Thymus (tissue), 11 donors: ENCODE measurements at regions not wholly inside any gene's neighbourhood (a gene's known extent, or its start where the extent isn't known, plus 50 kb on each side); places are given as distances from the start of the nearest gene placed in this dataset.

Experiments
- DNase-seq, 9 donors: peaks; one replicate each; pipeline ENCODE4 v3.0.0-alpha.2; 2013; ENCODE audit warnings: low spot score in 9 of 9, low read depth in 6 of 9, missing footprints in 1 of 9
- H3K27ac ChIP-seq, 2 donors: one replicate each; pipeline ENCODE4 v1.5.1; 2013; ENCODE audit warnings: control low read depth in 1 of 2, low read depth in 1 of 2, low read length in 1 of 2, mild to moderate bottlenecking in 1 of 2, moderate library complexity in 1 of 2
- H3K27me3 ChIP-seq, 2 donors: one replicate each; pipeline ENCODE4 v1.5.1; 2013; ENCODE audit warnings: low read length in 1 of 2; ENCODE audit not compliant: control insufficient read depth in 2 of 2, insufficient read depth in 1 of 2
- H3K36me3 ChIP-seq, 2 donors: one replicate each; pipeline ENCODE4 v1.5.1; 2013; ENCODE audit warnings: low read length in 1 of 2, mild to moderate bottlenecking in 1 of 2, moderate library complexity in 1 of 2; ENCODE audit not compliant: control insufficient read depth in 2 of 2, insufficient read depth in 2 of 2
- H3K4me1 ChIP-seq, 2 donors: one replicate each; pipeline ENCODE4 v1.5.1; 2013; ENCODE audit warnings: low read length in 2 of 2; ENCODE audit not compliant: control insufficient read depth in 2 of 2, insufficient read depth in 2 of 2
- H3K4me3 ChIP-seq, 2 donors: one replicate each; pipeline ENCODE4 v1.5.1; 2013; ENCODE audit warnings: low read length in 2 of 2, control low read depth in 1 of 2, mild to moderate bottlenecking in 1 of 2
- H3K9me3 ChIP-seq, 2 donors: one replicate each; pipeline ENCODE4 v1.5.1; 2013; ENCODE audit warnings: low read length in 1 of 2, mild to moderate bottlenecking in 1 of 2; ENCODE audit not compliant: control insufficient read depth in 2 of 2, insufficient read depth in 1 of 2
- WGBS: extraction: QIAGEN DNeasy Blood & Tissue Kit; methylation state at CpG from one replicate; pipeline ENCODE4 v1.1.7; 2013; 5-methylcytosine and 5-hydroxymethylcytosine counted together
- donor health status: healthy.

DNA sequence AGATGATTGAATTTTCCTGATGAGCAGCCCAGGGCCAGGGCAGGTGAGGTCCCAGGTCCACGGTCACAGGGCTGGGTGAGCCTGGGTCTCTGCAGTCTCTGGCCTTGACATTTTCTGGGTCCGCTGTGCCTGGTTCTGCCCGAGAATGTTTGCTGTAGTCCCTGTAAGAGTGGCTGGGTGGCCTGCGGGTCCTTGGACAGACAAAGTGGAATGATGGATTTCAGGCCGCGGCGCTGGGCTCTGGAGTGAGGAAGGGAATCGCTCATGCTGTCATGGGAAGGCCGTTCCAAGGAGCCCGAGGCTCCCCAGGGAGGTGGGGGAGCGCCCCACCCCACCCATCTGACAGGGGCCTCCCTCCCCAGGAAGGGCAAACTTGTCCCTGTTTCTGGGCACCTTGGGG, 153.5 kb upstream of the CIBAR2 start:
- peaks cover 13 to 26% of the 10 kb centered on the region in 2 donors for H3K4me1 ChIP-seq

DNA sequence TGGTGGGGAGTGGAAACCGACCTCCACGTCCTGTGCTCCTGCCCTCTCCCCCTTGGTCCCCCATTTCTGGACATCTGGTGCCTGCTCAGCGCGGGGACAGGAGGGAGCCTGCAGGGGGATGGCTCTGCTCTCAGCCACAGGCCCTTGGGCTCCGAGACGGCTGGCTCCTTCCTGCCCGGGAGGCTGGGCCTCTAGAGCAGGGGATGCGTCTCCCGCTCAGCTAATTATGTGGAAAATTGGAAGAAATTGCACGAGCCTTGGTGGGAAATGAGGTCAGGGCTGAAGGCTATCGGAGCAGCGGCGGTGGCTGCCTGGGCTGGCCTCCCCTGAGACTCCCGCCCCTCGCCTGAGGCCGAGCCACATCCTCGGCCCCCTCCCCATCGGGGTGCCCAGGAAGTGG, 154.6 kb upstream of the CIBAR2 start:
- H3K4me3 ChIP-seq: no peak overlapping the region
- DNase-seq: no peak

More for the DNA sequence above, 153.5 kb upstream of the CIBAR2 start:
- WGBS: 97% methylated on average over 11 of the region's 11 CpGs
- Histone ChIP-seq H3K27ac (no peak overlapping the region), H3K4me3 (no peak overlapping the region), H3K9me3 (peaks cover 0 to 10% of the 10 kb centered on the region in 2 donors), H3K36me3 (no peaks in the 10 kb centered on the region), H3K27me3 (peaks cover 0 to 17% of the 10 kb centered on the region in 2 donors)
- no peak for DNase-seq

DNA sequence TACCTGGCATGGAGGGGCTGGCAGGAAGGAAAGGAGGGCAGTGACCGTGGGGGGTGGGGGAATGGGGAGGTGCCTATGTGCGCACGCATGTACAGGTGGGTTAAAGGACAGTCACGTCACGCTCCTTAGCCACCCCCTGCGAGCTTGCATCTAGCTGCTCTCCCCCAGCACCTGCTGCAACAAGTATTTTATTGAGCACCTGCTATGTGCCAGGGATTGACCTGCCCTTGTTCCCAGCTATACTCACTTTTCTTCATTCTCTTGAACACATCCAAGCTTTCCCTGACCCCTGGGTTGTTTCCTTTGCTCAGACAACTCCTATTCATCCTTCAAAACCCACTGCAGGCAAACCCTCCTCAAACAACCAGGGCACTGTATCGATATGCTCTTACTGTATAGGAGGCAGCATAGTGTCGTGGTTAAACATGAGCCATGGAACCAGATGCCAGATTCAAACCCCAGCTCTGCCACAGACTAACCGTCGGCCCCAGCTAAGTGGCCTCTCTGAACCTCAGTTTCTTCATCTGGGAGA, 155.2 kb upstream of the CIBAR2 start:
- H3K9me3 ChIP-seq: peaks cover 0 to 10% of the 10 kb centered on the region in 2 donors
- H3K27me3 ChIP-seq: peaks cover 0 to 9% of the 10 kb centered on the region in 2 donors
- 96% methylated on average over 10 of the region's 10 CpGs for WGBS

More for the DNA sequence above, 154.6 kb upstream of the CIBAR2 start:
- Histone ChIP-seq H3K27me3 (peaks cover 0 to 14% of the 10 kb centered on the region in 2 donors), H3K9me3 (peaks cover 0 to 10% of the 10 kb centered on the region in 2 donors), H3K36me3 (no peaks in the 10 kb centered on the region), H3K27ac (no peak overlapping the region), H3K4me1 (peaks cover 3 to 16% of the 10 kb centered on the region in 2 donors)
- WGBS: 95% methylated on average over 18 of the region's 18 CpGs

DNA sequence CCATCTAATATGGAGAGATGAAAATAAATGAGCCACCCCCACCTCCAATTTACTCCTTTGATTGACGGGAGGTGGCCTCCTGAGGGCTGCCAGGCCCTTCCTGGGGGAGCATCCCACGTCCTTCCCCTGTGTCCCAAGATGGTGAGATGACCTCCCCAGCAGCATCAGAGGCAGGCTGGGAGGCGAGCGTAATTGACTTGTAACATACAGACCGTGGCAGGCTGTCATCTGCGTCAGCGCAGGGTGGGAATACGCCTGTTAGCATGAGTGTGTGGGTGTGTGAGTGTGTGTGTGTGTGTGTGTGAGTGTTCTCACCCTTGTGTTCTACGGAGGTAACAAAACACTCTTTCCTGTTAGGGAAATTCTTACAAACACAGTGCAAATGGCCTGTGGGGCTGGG, 156.9 kb upstream of the CIBAR2 start:
- no peaks in the 10 kb centered on the region for H3K36me3 ChIP-seq
- H3K4me3 ChIP-seq: no peak overlapping the region
- no peaks in the 10 kb centered on the region for H3K4me1 ChIP-seq
- H3K9me3 ChIP-seq: peaks cover 0 to 3% of the 10 kb centered on the region in 2 donors
- WGBS: 93% methylated on average over 9 of the region's 9 CpGs
- H3K27me3 ChIP-seq: no peaks in the 10 kb centered on the region
- no peak overlapping the region for H3K27ac ChIP-seq
- no peak for DNase-seq

More for the DNA sequence above, 155.2 kb upstream of the CIBAR2 start:
- Histone ChIP-seq H3K4me3 (no peak overlapping the region), H3K27ac (no peak overlapping the region), H3K4me1 (peaks cover 0 to 10% of the 10 kb centered on the region in 2 donors), H3K36me3 (no peaks in the 10 kb centered on the region)
- DNase-seq: no peak

DNA sequence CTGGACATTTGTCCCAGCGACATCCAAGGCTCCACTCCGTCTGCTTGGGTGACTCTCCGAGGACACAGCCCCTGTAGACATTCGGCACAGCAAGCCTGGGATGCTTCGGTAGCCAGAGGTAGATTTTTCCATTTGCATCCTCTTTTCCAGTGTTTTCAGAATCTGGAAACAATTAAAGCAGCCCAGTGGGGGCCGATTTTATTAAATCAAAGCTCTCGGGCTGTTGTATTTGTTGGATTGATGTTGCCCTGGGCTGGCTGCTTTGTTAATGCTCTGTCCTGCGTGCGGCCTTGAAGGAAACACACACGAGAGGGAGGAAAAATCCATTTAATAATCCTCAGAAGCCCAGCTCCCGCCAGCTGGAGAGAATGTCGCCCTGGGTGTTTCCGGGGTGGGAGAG, 158.1 kb upstream of the CIBAR2 start:
- Histone ChIP-seq H3K27ac (no peak overlapping the region), H3K36me3 (no peaks in the 10 kb centered on the region), H3K27me3 (peaks cover 0 to 2% of the 10 kb centered on the region in 2 donors), H3K4me1 (no peaks in the 10 kb centered on the region), H3K4me3 (no peak overlapping the region), H3K9me3 (no peaks in the 10 kb centered on the region)
- WGBS: 97% methylated on average over 13 of the region's 13 CpGs
- no peak for DNase-seq

DNA sequence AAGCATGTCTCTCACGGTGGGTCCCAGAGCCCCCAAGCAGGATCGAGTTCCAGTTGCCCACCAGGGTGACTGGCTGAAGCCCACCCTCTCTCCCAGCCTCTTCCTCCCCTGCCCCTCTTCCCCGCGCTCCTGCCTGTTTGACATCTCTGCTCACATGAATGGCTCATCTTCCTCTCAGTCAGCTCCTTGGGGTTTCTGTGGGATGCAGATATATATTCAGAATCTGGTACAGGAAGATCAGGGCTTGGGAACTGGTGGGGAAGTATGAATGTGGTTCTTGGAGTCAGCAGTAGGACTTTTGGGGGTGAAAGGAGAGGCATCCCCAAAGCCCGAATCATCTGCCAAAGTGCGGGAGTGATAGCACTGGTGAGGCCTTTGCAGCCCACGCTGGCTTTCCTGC, 158.9 kb upstream of the CIBAR2 start:
- no peak for DNase-seq

DNA sequence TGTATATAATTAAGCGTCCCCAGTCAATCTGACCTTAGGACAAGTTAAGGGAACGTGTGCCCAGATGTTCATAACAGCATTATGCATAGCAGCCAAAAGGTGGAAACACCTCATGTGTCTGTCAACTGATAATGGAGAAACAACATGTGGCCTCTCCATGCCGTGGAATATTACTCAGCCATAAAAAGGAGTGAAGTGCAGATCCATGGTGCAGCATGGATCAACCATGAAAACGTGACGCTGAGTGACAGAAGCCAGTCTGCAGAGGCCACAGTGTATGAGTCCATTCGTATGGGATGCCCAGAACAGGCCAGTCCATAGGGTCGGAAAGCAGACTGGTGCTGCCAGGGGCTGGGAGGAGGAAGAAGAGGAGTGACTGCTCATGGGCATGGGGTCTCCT, 161.0 kb upstream of the CIBAR2 start:
- H3K36me3 ChIP-seq: no peaks in the 10 kb centered on the region
- no peaks in the 10 kb centered on the region for H3K9me3 ChIP-seq

More for the DNA sequence above, 158.9 kb upstream of the CIBAR2 start:
- 90% methylated on average over 7 of the region's 7 CpGs for WGBS
- Histone ChIP-seq H3K27ac (no peak overlapping the region), H3K36me3 (no peaks in the 10 kb centered on the region), H3K9me3 (no peaks in the 10 kb centered on the region), H3K4me3 (no peak overlapping the region), H3K4me1 (peaks cover 0 to 4% of the 10 kb centered on the region in 2 donors), H3K27me3 (peaks cover 0 to 2% of the 10 kb centered on the region in 2 donors)

DNA sequence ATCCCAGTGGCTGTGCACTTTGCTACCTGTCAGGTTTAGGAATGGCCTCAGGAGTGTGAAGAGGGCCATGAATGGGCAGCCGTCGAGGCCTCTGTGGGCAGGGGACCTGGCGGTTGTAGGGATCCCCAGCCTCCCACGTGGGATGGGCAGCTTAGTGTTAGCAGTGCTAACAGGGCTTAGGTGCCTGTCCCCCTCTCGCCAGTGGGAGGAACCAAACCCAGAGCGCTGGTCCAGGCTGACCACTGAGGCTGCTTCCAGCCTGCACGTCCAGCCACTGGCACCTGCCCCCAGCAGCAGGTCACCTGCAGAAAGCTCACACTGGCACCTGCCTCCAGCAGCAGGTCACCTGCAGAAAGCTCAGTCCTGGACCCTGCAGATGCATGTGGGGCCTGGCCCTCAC, 162.2 kb upstream of the CIBAR2 start:
- 95% methylated on average over 7 of the region's 7 CpGs for WGBS
- Histone ChIP-seq H3K4me3 (no peak overlapping the region), H3K4me1 (peaks cover 0 to 4% of the 10 kb centered on the region in 2 donors), H3K27me3 (peaks cover 0 to 2% of the 10 kb centered on the region in 2 donors), H3K9me3 (no peaks in the 10 kb centered on the region), H3K36me3 (no peaks in the 10 kb centered on the region), H3K27ac (no peak overlapping the region)
- no peak for DNase-seq

More for the DNA sequence above, 161.0 kb upstream of the CIBAR2 start:
- peaks cover 0 to 4% of the 10 kb centered on the region in 2 donors for H3K4me1 ChIP-seq
- 89% methylated on average over 7 of the region's 7 CpGs for WGBS
- H3K27me3 ChIP-seq: peaks cover 0 to 2% of the 10 kb centered on the region in 2 donors
- H3K27ac ChIP-seq: no peak overlapping the region
- DNase-seq: no peak
- no peak overlapping the region for H3K4me3 ChIP-seq

DNA sequence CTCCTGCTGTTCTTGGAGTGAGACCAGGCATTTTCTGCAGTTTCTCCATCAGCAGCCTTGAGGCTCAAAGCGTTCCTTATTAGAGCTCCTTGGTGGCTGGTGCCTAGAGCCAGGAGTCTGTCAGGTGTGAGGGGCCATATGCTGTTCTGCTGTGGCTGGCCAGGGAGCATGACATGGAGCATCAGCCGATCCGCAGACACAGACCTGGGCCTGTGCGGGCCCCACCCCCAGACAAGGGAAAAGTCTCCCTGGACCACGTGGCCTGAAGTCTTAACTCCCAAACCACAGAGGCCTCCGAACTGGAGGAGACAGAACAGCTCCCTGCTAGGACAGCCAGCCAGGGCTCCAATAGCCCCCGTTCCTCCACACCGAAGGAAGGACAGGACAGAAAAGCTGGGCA, 162.7 kb upstream of the CIBAR2 start:
- H3K4me1 ChIP-seq: peaks cover 0 to 4% of the 10 kb centered on the region in 2 donors
- WGBS: 87% methylated on average over 8 of the region's 8 CpGs
- no peak overlapping the region for H3K27ac ChIP-seq
- no peaks in the 10 kb centered on the region for H3K9me3 ChIP-seq
- no peak for DNase-seq
- no peak overlapping the region for H3K4me3 ChIP-seq
- no peaks in the 10 kb centered on the region for H3K36me3 ChIP-seq
- peaks cover 0 to 2% of the 10 kb centered on the region in 2 donors for H3K27me3 ChIP-seq
